ENCODE measurements at regions not wholly inside any gene's neighbourhood (a gene's known extent, or its start where the extent isn't known, plus 50 kb on each side); places are given as distances from the start of the nearest gene placed in this dataset.

DNA sequence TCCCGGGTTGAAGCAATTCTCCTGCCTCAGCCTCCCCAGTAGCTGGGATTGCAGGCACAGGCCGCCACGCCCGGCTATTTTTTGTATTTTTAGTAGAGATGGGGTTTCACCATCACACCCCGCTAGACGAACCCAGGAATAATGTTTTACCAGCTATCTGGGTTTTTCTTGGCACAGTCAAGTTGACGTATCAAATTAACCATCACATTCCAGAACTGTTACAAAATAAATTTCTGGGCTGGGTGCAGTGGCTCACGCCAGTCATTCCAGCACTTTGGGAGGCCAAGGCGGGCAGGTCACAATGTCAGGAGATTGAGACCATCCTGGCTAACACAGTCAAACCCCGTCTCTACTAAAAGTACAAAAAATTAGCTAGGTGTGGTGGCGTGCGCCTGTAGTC is 501.2 kb downstream of the SHISA9 start:
- WGBS, 5 donors = 86 to 91% (median 88%) methylated on average over 12 of the region's 12 CpGs
- TF ChIP-seq POLR2A (IDR thresholded peaks at IDR 0.05) = no peak
- no peak for TF ChIP-seq POLR2AphosphoS5 (IDR thresholded peaks at IDR 0.05)
- TF ChIP-seq EP300 (IDR thresholded peaks at IDR 0.05) = no peak
- TF ChIP-seq CTCF (IDR thresholded peaks at IDR 0.05) = no peak
- Histone ChIP-seq H3K36me3 (no peaks in the 10 kb centered on the region), H3K9me3 (peaks cover 0 to 13% (median 3%) of the 10 kb centered on the region in 4 donors), H3K4me1 (no peaks in the 10 kb centered on the region), H3K27me3 (no peaks in the 10 kb centered on the region), H3K27ac (no peak overlapping the region), H3K4me3 (no peak overlapping the region)
- intact Hi-C loops (cut with DNase I; ENCODE audit: low total_unique reads) = no loop called here
- no peak for DNase-seq

DNA sequence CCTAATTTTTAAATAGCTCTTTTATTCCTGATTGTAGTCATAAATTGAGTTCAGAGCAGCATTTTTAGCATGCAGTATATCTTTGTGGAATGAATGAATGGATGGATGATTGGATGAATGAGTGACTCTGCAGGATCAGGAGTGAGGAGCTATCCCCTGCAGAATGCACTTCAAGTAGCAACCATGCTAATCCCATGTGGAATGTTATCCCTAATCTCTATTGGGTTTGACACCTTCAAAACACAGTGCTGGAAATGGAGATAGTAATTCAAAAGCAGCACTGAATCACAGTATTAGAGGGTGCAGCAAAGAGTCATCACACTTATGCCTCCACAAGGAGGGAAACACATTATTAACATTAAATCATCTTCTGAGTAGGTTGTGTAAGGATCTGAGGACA is 501.9 kb downstream of the SHISA9 start:
- H3K36me3 ChIP-seq = no peaks in the 10 kb centered on the region
- no peak overlapping the region for H3K4me3 ChIP-seq
- no peak for DNase-seq
- no peak overlapping the region for H3K27ac ChIP-seq
- no peaks in the 10 kb centered on the region for H3K27me3 ChIP-seq
- no peak for TF ChIP-seq EP300 (IDR thresholded peaks at IDR 0.05)
- TF ChIP-seq POLR2AphosphoS5 (IDR thresholded peaks at IDR 0.05) = no peak
- TF ChIP-seq POLR2A (IDR thresholded peaks at IDR 0.05) = no peak
- TF ChIP-seq CTCF (IDR thresholded peaks at IDR 0.05) = no peak
- peaks cover 0 to 13% (median 3%) of the 10 kb centered on the region in 4 donors for H3K9me3 ChIP-seq
- no peaks in the 10 kb centered on the region for H3K4me1 ChIP-seq
- intact Hi-C loops (cut with DNase I; ENCODE audit: low total_unique reads) = no loop called here

- H3K27me3 ChIP-seq = no peaks in the 10 kb centered on the region
- H3K36me3 ChIP-seq = no peaks in the 10 kb centered on the region
- peaks cover 0 to 7% (median 3%) of the 10 kb centered on the region in 4 donors for H3K9me3 ChIP-seq
- no peak overlapping the region for H3K27ac ChIP-seq
- H3K4me3 ChIP-seq = no peak overlapping the region
- intact Hi-C loops (cut with DNase I; ENCODE audit: low total_unique reads) = no loop called here
- no peaks in the 10 kb centered on the region for H3K4me1 ChIP-seq
- no peak for DNase-seq
- no peak for TF ChIP-seq CTCF (IDR thresholded peaks at IDR 0.05)
- TF ChIP-seq POLR2AphosphoS5 (IDR thresholded peaks at IDR 0.05) = no peak
- TF ChIP-seq EP300 (IDR thresholded peaks at IDR 0.05) = no peak
- no peak for TF ChIP-seq POLR2A (IDR thresholded peaks at IDR 0.05)
These were observed 505.8 kb upstream of the ERCC4 start for GRCh38 chr16:13414154-13414553.

DNA sequence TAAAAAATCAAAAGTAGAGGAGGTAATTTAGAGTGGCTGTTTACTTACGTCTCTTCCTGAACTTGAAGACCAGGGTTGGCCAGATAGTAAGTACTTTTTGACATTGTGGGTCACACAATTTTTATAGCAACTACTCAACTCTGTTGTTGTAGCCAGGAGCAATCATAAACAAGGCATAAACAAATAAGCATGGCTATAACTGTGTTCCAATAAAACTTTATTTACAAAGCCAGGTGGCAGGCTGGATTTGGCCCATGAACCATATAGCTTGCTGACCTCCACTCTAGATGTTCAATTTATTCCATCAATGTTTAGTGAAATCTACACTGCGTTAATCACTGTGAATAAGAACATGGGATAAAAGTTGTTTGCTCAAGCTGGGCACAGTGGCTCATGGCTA is 500.4 kb upstream of the ERCC4 start:
- TF ChIP-seq POLR2AphosphoS5 (IDR thresholded peaks at IDR 0.05) (no peak), POLR2A (IDR thresholded peaks at IDR 0.05) (no peak), CTCF (IDR thresholded peaks at IDR 0.05) (no peak), EP300 (IDR thresholded peaks at IDR 0.05) (no peak)
- no peak for DNase-seq
- Histone ChIP-seq H3K27ac (no peak overlapping the region), H3K36me3 (no peaks in the 10 kb centered on the region), H3K9me3 (peaks cover 0 to 7% (median 0%) of the 10 kb centered on the region in 4 donors), H3K27me3 (no peaks in the 10 kb centered on the region), H3K4me1 (no peaks in the 10 kb centered on the region), H3K4me3 (no peak overlapping the region)
- WGBS, 5 donors = 80 to 89% (median 85%) methylated on average over 2 of the region's 2 CpGs
- intact Hi-C loops (cut with DNase I; ENCODE audit: low total_unique reads) = no loop called here

All from stomach (tissue), 8 donors.